ENCODE measurements at regions not wholly inside any gene's neighbourhood (a gene's known extent, or its start where the extent isn't known, plus 50 kb on each side); places are given as distances from the start of the nearest gene placed in this dataset.

- TF ChIP-seq CTCF (IDR thresholded peaks at IDR 0.05) (no peak), POLR2A (IDR thresholded peaks at IDR 0.05) (no peak)
Measured at GRCh38 chr11:91199866-91200265, 977.0 kb upstream of the CHORDC1 start.
